ENCODE measurements at regions not wholly inside any gene's neighbourhood (a gene's known extent, or its start where the extent isn't known, plus 50 kb on each side); places are given as distances from the start of the nearest gene placed in this dataset.

- Histone ChIP-seq H3K27ac (no peak overlapping the region), H3K9me3 (ENCODE audit: control insufficient read depth, low read length) (no peaks in the 10 kb centered on the region), H3K4me1 (no peaks in the 10 kb centered on the region), H3K36me3 (ENCODE audit: control insufficient read depth, insufficient read depth, low read length) (no peaks in the 10 kb centered on the region), H3K79me2 (no peaks in the 10 kb centered on the region), H3K27me3 (ENCODE audit: control insufficient read depth, insufficient read depth, low read length) (no peaks in the 10 kb centered on the region), H3K4me2 (ENCODE audit: low read length) (no peak overlapping the region), H2AFZ (no peak overlapping the region), H3K9ac (no peak overlapping the region), H3K4me3 (ENCODE audit: low read depth, low read length) (no peak overlapping the region)
- TF ChIP-seq CTCF (IDR thresholded peaks at IDR 0.05) = no peak
Observed at GRCh38 chr7:67589183-67589582, 592.5 kb downstream of the TYW1 start.

GRCh38 chr7:67590649-67591048 lies 594.0 kb downstream of the TYW1 start:
- no peak overlapping the region for H3K9ac ChIP-seq
- H3K4me1 ChIP-seq = no peaks in the 10 kb centered on the region
- no peak overlapping the region for H2AFZ ChIP-seq
- no peaks in the 10 kb centered on the region for H3K36me3 ChIP-seq (ENCODE audit: control insufficient read depth, insufficient read depth, low read length)
- no peak overlapping the region for H3K4me2 ChIP-seq (ENCODE audit: low read length)
- no peaks in the 10 kb centered on the region for H3K27me3 ChIP-seq (ENCODE audit: control insufficient read depth, insufficient read depth, low read length)
- H3K9me3 ChIP-seq (ENCODE audit: control insufficient read depth, low read length) = no peaks in the 10 kb centered on the region
- H3K79me2 ChIP-seq = no peaks in the 10 kb centered on the region
- H3K27ac ChIP-seq = no peak overlapping the region
- H3K4me3 ChIP-seq (ENCODE audit: low read depth, low read length) = no peak overlapping the region
- no peak for TF ChIP-seq CTCF (IDR thresholded peaks at IDR 0.05)

- Histone ChIP-seq H3K4me3 (ENCODE audit: low read depth, low read length) (no peak overlapping the region), H3K9me3 (ENCODE audit: control insufficient read depth, low read length) (no peaks in the 10 kb centered on the region), H3K4me2 (ENCODE audit: low read length) (no peak overlapping the region), H3K9ac (no peak overlapping the region), H3K4me1 (no peaks in the 10 kb centered on the region), H3K36me3 (ENCODE audit: control insufficient read depth, insufficient read depth, low read length) (no peaks in the 10 kb centered on the region), H3K27ac (no peak overlapping the region), H3K27me3 (ENCODE audit: control insufficient read depth, insufficient read depth, low read length) (no peaks in the 10 kb centered on the region), H3K79me2 (no peaks in the 10 kb centered on the region), H2AFZ (no peak overlapping the region)
- no peak for TF ChIP-seq CTCF (IDR thresholded peaks at IDR 0.05)
Observed at GRCh38 chr7:67593794-67594193, 597.2 kb downstream of the TYW1 start.

GRCh38 chr7:67595431-67596180 lies 599.0 kb downstream of the TYW1 start:
- Histone ChIP-seq H2AFZ (no peak overlapping the region), H3K27ac (no peak overlapping the region), H3K79me2 (no peaks in the 10 kb centered on the region), H3K9me3 (ENCODE audit: control insufficient read depth, low read length) (no peaks in the 10 kb centered on the region), H3K27me3 (ENCODE audit: control insufficient read depth, insufficient read depth, low read length) (no peaks in the 10 kb centered on the region), H3K36me3 (ENCODE audit: control insufficient read depth, insufficient read depth, low read length) (no peaks in the 10 kb centered on the region), H3K9ac (no peak overlapping the region), H3K4me1 (no peaks in the 10 kb centered on the region), H3K4me2 (ENCODE audit: low read length) (no peak overlapping the region), H3K4me3 (ENCODE audit: low read depth, low read length) (no peak overlapping the region)
- no peak for TF ChIP-seq CTCF (IDR thresholded peaks at IDR 0.05)

GRCh38 chr7:67597161-67597560 lies 600.5 kb downstream of the TYW1 start:
- Histone ChIP-seq H3K9me3 (ENCODE audit: control insufficient read depth, low read length) (no peaks in the 10 kb centered on the region), H3K4me1 (no peaks in the 10 kb centered on the region), H3K4me3 (ENCODE audit: low read depth, low read length) (no peak overlapping the region), H2AFZ (no peak overlapping the region), H3K27ac (no peak overlapping the region), H3K79me2 (no peaks in the 10 kb centered on the region), H3K27me3 (ENCODE audit: control insufficient read depth, insufficient read depth, low read length) (no peaks in the 10 kb centered on the region), H3K4me2 (ENCODE audit: low read length) (no peak overlapping the region), H3K36me3 (ENCODE audit: control insufficient read depth, insufficient read depth, low read length) (no peaks in the 10 kb centered on the region), H3K9ac (no peak overlapping the region)
- TF ChIP-seq CTCF (IDR thresholded peaks at IDR 0.05) = no peak
